Parathyroid adenoma (tissue), 2 donors: ENCODE measurements at regions not wholly inside any gene's neighbourhood (a gene's known extent, or its start where the extent isn't known, plus 50 kb on each side); places are given as distances from the start of the nearest gene placed in this dataset.

Source experiments
- H2AFZ ChIP-seq: fragments of 300-600 bp; sonication (generic); one replicate; pipeline ENCODE4 v1.7.0; 2017; ENCODE audit warnings: antibody characterized with exemption, mild to moderate bottlenecking
- H3K27ac ChIP-seq: fragments of 300-600 bp; sonication (generic); one replicate; pipeline ENCODE4 v1.7.0; 2017
- H3K27me3 ChIP-seq: fragments of 300-600 bp; sonication (generic); one replicate; pipeline ENCODE4 v1.7.0; 2017; ENCODE audit warnings: low read length; ENCODE audit not compliant: control insufficient read depth, insufficient read depth
- H3K36me3 ChIP-seq: fragments of 300-600 bp; sonication (generic); one replicate; pipeline ENCODE4 v1.7.0; 2017; ENCODE audit warnings: low read length; ENCODE audit not compliant: control insufficient read depth, insufficient read depth
- H3K4me1 ChIP-seq: fragments of 300-600 bp; sonication (generic); one replicate; pipeline ENCODE4 v1.7.0; 2017; ENCODE audit warnings: control low read depth
- H3K4me2 ChIP-seq: fragments of 300-600 bp; sonication (generic); one replicate; pipeline ENCODE4 v1.7.0; 2017; ENCODE audit warnings: low read length
- H3K4me3 ChIP-seq: fragments of 300-600 bp; sonication (generic); one replicate; pipeline ENCODE4 v1.7.0; 2017; ENCODE audit warnings: low read depth, low read length
- H3K79me2 ChIP-seq: fragments of 300-600 bp; sonication (generic); one replicate; pipeline ENCODE4 v1.7.0; 2017; ENCODE audit warnings: control low read depth
- H3K9ac ChIP-seq: fragments of 300-600 bp; sonication (generic); one replicate; pipeline ENCODE4 v1.7.0; 2017; ENCODE audit warnings: mild to moderate bottlenecking
- H3K9me3 ChIP-seq: fragments of 300-600 bp; sonication (generic); one replicate; pipeline ENCODE4 v1.7.0; 2017; ENCODE audit warnings: low read length; ENCODE audit not compliant: control insufficient read depth
- CTCF ChIP-seq: fragments of 300-600 bp; sonication (generic); IDR thresholded peaks from one replicate; pipeline ENCODE4 v1.7.0; 2017; ENCODE audit warnings: antibody characterized with exemption, mild to moderate bottlenecking
- donor health status: primary hyperparathyroidism.

GRCh38 chr6:125547381-125547780, 202.1 kb upstream of the HEY2 start:
- H3K9ac ChIP-seq: no peak overlapping the region
- no peaks in the 10 kb centered on the region for H3K9me3 ChIP-seq
- H2AFZ ChIP-seq: no peak overlapping the region
- no peak overlapping the region for H3K4me3 ChIP-seq
- H3K4me1 ChIP-seq: no peaks in the 10 kb centered on the region
- TF ChIP-seq CTCF: no peak
- H3K4me2 ChIP-seq: no peak overlapping the region
- H3K79me2 ChIP-seq: no peaks in the 10 kb centered on the region
- no peak overlapping the region for H3K27ac ChIP-seq
- H3K27me3 ChIP-seq: no peaks in the 10 kb centered on the region
- no peaks in the 10 kb centered on the region for H3K36me3 ChIP-seq

- H3K27ac ChIP-seq: no peak overlapping the region
- no peak overlapping the region for H2AFZ ChIP-seq
- H3K36me3 ChIP-seq: no peaks in the 10 kb centered on the region
- no peak for TF ChIP-seq CTCF
- H3K9ac ChIP-seq: no peak overlapping the region
- no peaks in the 10 kb centered on the region for H3K9me3 ChIP-seq
- H3K4me3 ChIP-seq: no peak overlapping the region
- H3K79me2 ChIP-seq: no peaks in the 10 kb centered on the region
- H3K27me3 ChIP-seq: no peaks in the 10 kb centered on the region
- no peak overlapping the region for H3K4me2 ChIP-seq
- H3K4me1 ChIP-seq: no peaks in the 10 kb centered on the region
These were observed 200.1 kb upstream of the HEY2 start for GRCh38 chr6:125549202-125549884.

GRCh38 chr6:125550892-125551291, 198.5 kb upstream of the HEY2 start:
- no peak overlapping the region for H2AFZ ChIP-seq

GRCh38 chr6:125552819-125553218, 196.6 kb upstream of the HEY2 start:
- Histone ChIP-seq H3K9ac (no peak overlapping the region), H3K4me1 (no peaks in the 10 kb centered on the region), H3K27me3 (no peaks in the 10 kb centered on the region), H3K79me2 (no peaks in the 10 kb centered on the region), H3K36me3 (no peaks in the 10 kb centered on the region), H3K27ac (no peak overlapping the region), H3K4me2 (no peak overlapping the region), H2AFZ (no peak overlapping the region), H3K9me3 (no peaks in the 10 kb centered on the region), H3K4me3 (no peak overlapping the region)
- no peak for TF ChIP-seq CTCF

More at GRCh38 chr6:125550892-125551291, 198.5 kb upstream of the HEY2 start:
- H3K9me3 ChIP-seq: no peaks in the 10 kb centered on the region
- H3K27me3 ChIP-seq: no peaks in the 10 kb centered on the region
- H3K27ac ChIP-seq: no peak overlapping the region
- no peaks in the 10 kb centered on the region for H3K4me1 ChIP-seq
- no peaks in the 10 kb centered on the region for H3K79me2 ChIP-seq
- no peak overlapping the region for H3K4me2 ChIP-seq
- no peaks in the 10 kb centered on the region for H3K36me3 ChIP-seq
- H3K4me3 ChIP-seq: no peak overlapping the region
- H3K9ac ChIP-seq: no peak overlapping the region
- TF ChIP-seq CTCF: no peak

- Histone ChIP-seq H3K27ac (no peak overlapping the region), H3K4me3 (no peak overlapping the region), H2AFZ (no peak overlapping the region), H3K4me2 (no peak overlapping the region), H3K79me2 (no peaks in the 10 kb centered on the region), H3K4me1 (no peaks in the 10 kb centered on the region), H3K27me3 (no peaks in the 10 kb centered on the region), H3K36me3 (no peaks in the 10 kb centered on the region), H3K9me3 (no peaks in the 10 kb centered on the region), H3K9ac (no peak overlapping the region)
- TF ChIP-seq CTCF: no peak
These were observed 195.0 kb upstream of the HEY2 start for GRCh38 chr6:125554456-125554855.
